Pancreas (tissue), 10 donors: ENCODE measurements at regions not wholly inside any gene's neighbourhood (a gene's known extent, or its start where the extent isn't known, plus 50 kb on each side); places are given as distances from the start of the nearest gene placed in this dataset.

Experiments used
- ATAC-seq, 4 donors: fragments of 200-7000 bp; cut with Tn5 transposase; one replicate each; pipeline versions ENCODE4 v1.8.0 to v1.9.1; 2020; ENCODE audit warnings: mild to moderate bottlenecking in 4 of 4, moderate library complexity in 4 of 4
- DNase-seq, 6 donors: peaks; one replicate each; pipeline ENCODE4 v3.0.0-alpha.2; 2020
- FAIRE-seq: peaks from 2 replicates; lab custom pipeline; 2012; peaks lifted over from hg19 to GRCh38; lab: Jason Lieb, UNC
- H3K27ac ChIP-seq, 4 donors: fragments of 200-600 bp; sonication (generic); 1 replicate in 3 of 4; 2 replicates in 1 of 4; pipeline versions ENCODE4 v1.5.0 to v1.8.0; 2020
- H3K27me3 ChIP-seq, 4 donors: fragments of 200-600 bp; one replicate each; pipeline ENCODE4 v1.8.0; 2021
- H3K36me3 ChIP-seq, 3 donors: fragments of 200-600 bp; sonication (generic) in 1 of 3; one replicate each; pipeline versions ENCODE4 v1.5.0 to v1.8.0; 2020 to 2021
- H3K4me1 ChIP-seq, 3 donors: fragments of 200-600 bp; one replicate each; pipeline ENCODE4 v1.8.0; 2021
- H3K4me3 ChIP-seq, 4 donors: fragments of 200-600 bp; sonication (generic) in 2 of 4; one replicate each; pipeline versions ENCODE4 v1.5.0 to v1.8.0; 2020 to 2021
- H3K9me3 ChIP-seq, 4 donors: fragments of 200-600 bp; one replicate each; pipeline ENCODE4 v1.8.0; 2021
- CTCF ChIP-seq, 4 donors: fragments of 200-600 bp; sonication (generic) in 3 of 4; IDR thresholded peaks; one replicate each; pipeline versions ENCODE4 v1.5.0 to v1.8.0; 2021; ENCODE audit warnings: antibody characterized with exemption in 4 of 4
- WGBS, 2 donors: extraction: QIAGEN DNeasy Blood & Tissue Kit; methylation state at CpG; one replicate each; pipeline ENCODE4 v1.1.7; 2013; 5-methylcytosine and 5-hydroxymethylcytosine counted together
- intact Hi-C, 3 donors: fragments of 100-400 bp; cut with DNase I; formaldehyde crosslinking; loops; one replicate each; pipeline versions ENCODE4 v1.11.1 to v1.14.2; 2022
- donor health status: healthy with polysubstance abuse.
- donor health status: DM: no; HTN: no; CAD: no; lungs with moderate emphysema.
- donor health status: DM: no; HTN: no; CAD: no.
- donor health status: control.
- donor health status: control.
- donor health status: Bipolar disorder and iron deficiency.
- donor health status: DM: yes; HTN: yes; CAD: no.
- donor health status: DM: no; HTN: no; CAD: no.
- donor health status: DM: no; HTN: no; CAD: no.
- donor health status: DM: yes; HTN: yes; CAD: no.

- DNase-seq (no peak), ATAC-seq (no peak), FAIRE-seq (no peak)
- H3K4me1 ChIP-seq: no peaks in the 10 kb centered on the region
- H3K4me3 ChIP-seq: no peak overlapping the region
- H3K27ac ChIP-seq: no peak overlapping the region
- no peaks in the 10 kb centered on the region for H3K36me3 ChIP-seq
- no peaks in the 10 kb centered on the region for H3K27me3 ChIP-seq
- TF ChIP-seq CTCF (IDR thresholded peaks at IDR 0.05): no peak
- intact Hi-C loops: no loop called here
- H3K9me3 ChIP-seq: no peaks in the 10 kb centered on the region
- WGBS, 2 donors: 77 to 86% methylated on average over 3 of the region's 3 CpGs
Measured at GRCh38 chr4:132386130-132386529, 763.0 kb upstream of the PCDH10 start.

- no peaks in the 10 kb centered on the region for H3K36me3 ChIP-seq
- no peaks in the 10 kb centered on the region for H3K27me3 ChIP-seq
- no peak overlapping the region for H3K27ac ChIP-seq
- no peak for TF ChIP-seq CTCF (IDR thresholded peaks at IDR 0.05)
- no peak overlapping the region for H3K4me3 ChIP-seq
- no peaks in the 10 kb centered on the region for H3K9me3 ChIP-seq
- H3K4me1 ChIP-seq: no peaks in the 10 kb centered on the region
- no peak for DNase-seq
- 32 to 46% methylated on average over 1 of the region's 1 CpG for WGBS, 2 donors
- FAIRE-seq: no peak
- no peak for ATAC-seq
- intact Hi-C loops: no loop called here
Measured at GRCh38 chr4:132387060-132387459, 762.0 kb upstream of the PCDH10 start.

DNA sequence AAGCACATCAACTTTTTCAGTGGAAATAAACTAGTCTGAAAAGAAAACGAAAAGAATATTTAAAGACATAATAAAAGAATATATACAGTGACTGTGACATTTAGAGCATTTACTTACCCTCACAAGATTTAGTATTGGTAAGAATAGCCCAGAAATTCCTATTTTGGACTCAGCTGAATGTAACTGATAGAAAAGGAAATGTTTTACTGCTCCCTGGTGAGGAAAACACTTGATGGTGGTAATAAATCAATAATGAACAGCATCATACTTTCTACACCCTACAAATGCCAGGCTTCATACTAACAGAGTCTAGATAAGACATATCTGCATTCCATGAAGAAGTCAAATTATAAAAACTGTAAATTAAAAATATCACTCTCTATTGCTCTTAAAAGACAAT, 753.5 kb upstream of the PCDH10 start:
- no peaks in the 10 kb centered on the region for H3K27me3 ChIP-seq
- no peaks in the 10 kb centered on the region for H3K4me1 ChIP-seq
- no peak for FAIRE-seq
- WGBS, 2 donors: 40 to 67% methylated on average over 1 of the region's 1 CpG
- intact Hi-C loops: no loop called here
- TF ChIP-seq CTCF (IDR thresholded peaks at IDR 0.05): no peak
- H3K36me3 ChIP-seq: no peaks in the 10 kb centered on the region
- no peak overlapping the region for H3K4me3 ChIP-seq
- ATAC-seq: no peak
- H3K27ac ChIP-seq: no peak overlapping the region
- DNase-seq: no peak
- H3K9me3 ChIP-seq: no peaks in the 10 kb centered on the region

DNA sequence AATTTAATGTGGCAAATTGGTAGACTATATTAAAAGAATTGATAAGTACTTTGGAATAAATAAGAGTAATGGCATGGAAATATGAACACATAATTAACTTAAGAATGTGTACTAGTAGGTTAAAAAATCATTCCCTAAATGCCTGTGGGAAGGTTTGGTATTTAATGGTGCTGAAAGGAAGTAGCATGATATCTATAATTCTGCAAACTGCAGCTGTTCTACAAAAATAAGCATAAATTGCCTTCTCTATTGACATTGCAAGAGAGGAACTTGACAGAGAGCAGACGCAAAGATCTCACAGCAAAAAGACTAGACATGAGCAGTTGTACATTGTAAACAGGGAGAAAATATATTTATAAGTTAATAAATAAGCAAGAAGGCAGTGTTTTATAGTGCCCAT, 752.5 kb upstream of the PCDH10 start:
- Histone ChIP-seq H3K27me3 (no peaks in the 10 kb centered on the region), H3K4me1 (no peaks in the 10 kb centered on the region), H3K4me3 (no peak overlapping the region), H3K9me3 (no peaks in the 10 kb centered on the region), H3K36me3 (no peaks in the 10 kb centered on the region), H3K27ac (no peak overlapping the region)
- no peak for DNase-seq
- no peak for ATAC-seq
- TF ChIP-seq CTCF (IDR thresholded peaks at IDR 0.05): no peak
- no peak for FAIRE-seq
- intact Hi-C loops: no loop called here
- WGBS, 2 donors: 15 to 31% methylated on average over 1 of the region's 1 CpG

- Histone ChIP-seq H3K4me3 (no peak overlapping the region), H3K4me1 (no peaks in the 10 kb centered on the region), H3K9me3 (no peaks in the 10 kb centered on the region), H3K27me3 (no peaks in the 10 kb centered on the region), H3K27ac (no peak overlapping the region), H3K36me3 (no peaks in the 10 kb centered on the region)
- no peak for TF ChIP-seq CTCF (IDR thresholded peaks at IDR 0.05)
- DNase-seq (no peak), ATAC-seq (no peak), FAIRE-seq (no peak)
- WGBS, 2 donors: 44 to 65% methylated on average over 3 of the region's 3 CpGs
- intact Hi-C loops: no loop called here
Measured at GRCh38 chr4:132417220-132417619, 731.9 kb upstream of the PCDH10 start.
